Adrenal gland (tissue), 9 donors: ENCODE measurements at regions not wholly inside any gene's neighbourhood (a gene's known extent, or its start where the extent isn't known, plus 50 kb on each side); places are given as distances from the start of the nearest gene placed in this dataset.
A peak's percentile ranks its signal among the peaks of the same experiment; 100 is the strongest.

Experiments used
- DNase-seq, 7 donors: peaks; one replicate each; pipeline ENCODE4 v3.0.0-alpha.2; 2019 to 2020
- H3K27ac ChIP-seq, 5 donors: fragments of 200-600 bp; sonication (generic) in 4 of 5; 1 replicate in 3 of 5; 2 replicates in 2 of 5; pipeline versions ENCODE4 v1.5.1 to v1.8.0; 2016 to 2020; ENCODE audit warnings: mild to moderate bottlenecking in 1 of 5
- H3K27me3 ChIP-seq: fragments of 200-600 bp; 2 replicates; pipeline ENCODE4 v1.8.0; 2021
- H3K36me3 ChIP-seq, 2 donors: fragments of 200-600 bp; replicated peaks in 1 of 2; 1 replicate in 1 of 2; 2 replicates in 1 of 2; pipeline versions ENCODE4 v1.5.1 to v1.8.0; 2018 to 2022
- H3K4me1 ChIP-seq, 2 donors: fragments of 200-600 bp; replicated peaks in 1 of 2; 1 replicate in 1 of 2; 2 replicates in 1 of 2; pipeline versions ENCODE4 v1.5.1 to v1.8.0; 2018 to 2021
- H3K4me3 ChIP-seq, 4 donors: fragments of 200-600 bp; sonication (generic) in 3 of 4; one replicate each; pipeline ENCODE4 v1.5.1; 2016 to 2018
- H3K9me3 ChIP-seq, 3 donors: fragments of 200-600 bp; sonication (generic) in 1 of 3; replicated peaks in 1 of 3; 1 replicate in 2 of 3; 2 replicates in 1 of 3; pipeline versions ENCODE4 v1.5.1 to v1.8.0; 2016 to 2021
- CTCF ChIP-seq, 6 experiments: fragments of 450-650 bp in 4 of 6; fragments of 200-600 bp in 2 of 6; sonication (generic) in 1 of 6; IDR thresholded peaks; 1 replicate in 5 of 6; 2 replicates in 1 of 6; pipeline versions ENCODE4 v1.5.1 to v1.8.0; 2016 to 2021; ENCODE audit warnings: antibody characterized with exemption in 6 of 6, mild to moderate bottlenecking in 2 of 6, moderate library complexity in 1 of 6
- POLR2A ChIP-seq, 2 donors: fragments of 450-650 bp; IDR thresholded peaks; one replicate each; pipeline ENCODE4 v1.6.1; 2017; ENCODE audit warnings: antibody characterized with exemption in 2 of 2, mild to moderate bottlenecking in 2 of 2, moderate library complexity in 1 of 2
- WGBS, 4 donors: extraction: QIAGEN DNeasy Blood & Tissue Kit in 2 of 4; methylation state at CpG; one replicate each; pipeline versions ENCODE4 v1.1.5 to v1.1.7; 2013 to 2017; 5-methylcytosine and 5-hydroxymethylcytosine counted together
- intact Hi-C, 2 donors: fragments of 100-400 bp; cut with DNase I; formaldehyde crosslinking; loops; one replicate each; pipeline versions ENCODE4 v1.14.1 to v1.15.0; 2022 to 2023
- donor health status: healthy with polysubstance abuse.
- donor health status: Bipolar disorder and iron deficiency.
- donor health status: DM: yes; HTN: yes; CAD: no.
- donor health status: DM: no; HTN: no; CAD: no.
- donor health status: DM: no; HTN: no; CAD: no.

GRCh38 chr14:97543221-97543620, 746.0 kb downstream of the VRK1 start:
- WGBS, 4 donors = 55 to 77% (median 68%) methylated on average over 5 of the region's 5 CpGs
- DNase-seq = peak in 1 of 7 donors; percentile 9
- Histone ChIP-seq H3K27me3 (no peaks in the 10 kb centered on the region), H3K36me3 (no peaks in the 10 kb centered on the region), H3K4me1 (no peaks in the 10 kb centered on the region), H3K9me3 (no peaks in the 10 kb centered on the region), H3K27ac (no peak overlapping the region), H3K4me3 (no peak overlapping the region)
- intact Hi-C loops = no loop called here
- TF ChIP-seq CTCF (IDR thresholded peaks at IDR 0.05) (no peak), POLR2A (IDR thresholded peaks at IDR 0.05) (no peak)

GRCh38 chr14:97543816-97544215, 746.6 kb downstream of the VRK1 start:
- TF ChIP-seq POLR2A (IDR thresholded peaks at IDR 0.05) (no peak), CTCF (IDR thresholded peaks at IDR 0.05) (no peak)
- Histone ChIP-seq H3K4me3 (no peak overlapping the region), H3K27ac (peak overlapping the region in 2 of 5 donors; percentile 44 to 56), H3K36me3 (no peaks in the 10 kb centered on the region), H3K4me1 (no peaks in the 10 kb centered on the region), H3K9me3 (no peaks in the 10 kb centered on the region), H3K27me3 (no peaks in the 10 kb centered on the region)
- DNase-seq = no peak
- intact Hi-C loops = no loop called here
- 50 to 66% (median 60%) methylated on average over 1 of the region's 1 CpG for WGBS, 4 donors

GRCh38 chr14:97544571-97544970, 747.4 kb downstream of the VRK1 start:
- H3K36me3 ChIP-seq = no peaks in the 10 kb centered on the region
- WGBS, 4 donors = 71 to 80% (median 77%) methylated on average over 4 of the region's 4 CpGs
- no peak for TF ChIP-seq CTCF (IDR thresholded peaks at IDR 0.05)
- no peak for TF ChIP-seq POLR2A (IDR thresholded peaks at IDR 0.05)
- intact Hi-C loops = no loop called here
- no peaks in the 10 kb centered on the region for H3K9me3 ChIP-seq
- no peak overlapping the region for H3K4me3 ChIP-seq
- no peaks in the 10 kb centered on the region for H3K27me3 ChIP-seq
- peak in 3 of 7 donors; percentile 21 to 29 (median 26) for DNase-seq
- no peaks in the 10 kb centered on the region for H3K4me1 ChIP-seq
- peak overlapping the region in 2 of 5 donors; percentile 44 to 56 for H3K27ac ChIP-seq

- WGBS, 4 donors = 90 to 93% (median 92%) methylated on average over 19 to 20 of the region's 20 CpGs
- Histone ChIP-seq H3K27me3 (no peaks in the 10 kb centered on the region), H3K4me1 (no peaks in the 10 kb centered on the region), H3K9me3 (no peaks in the 10 kb centered on the region), H3K36me3 (no peaks in the 10 kb centered on the region), H3K4me3 (no peak overlapping the region), H3K27ac (no peak overlapping the region)
- intact Hi-C loops = no loop called here
- TF ChIP-seq POLR2A (IDR thresholded peaks at IDR 0.05) (no peak), CTCF (IDR thresholded peaks at IDR 0.05) (no peak)
- DNase-seq = no peak
These were observed 749.5 kb downstream of the VRK1 start for GRCh38 chr14:97546491-97547230.
